Transverse colon (tissue), 4 donors: ENCODE measurements at regions not wholly inside any gene's neighbourhood (a gene's known extent, or its start where the extent isn't known, plus 50 kb on each side); places are given as distances from the start of the nearest gene placed in this dataset.

Source experiments
- POLR2A ChIP-seq: fragments of 450-650 bp; IDR thresholded peaks from one replicate; pipeline ENCODE4 v1.6.1; 2016; ENCODE audit warnings: antibody characterized with exemption, mild to moderate bottlenecking, moderate library complexity
- POLR2AphosphoS5 ChIP-seq, 3 donors: sonication (generic); formaldehyde crosslinking; IDR thresholded peaks; one replicate each; pipeline ENCODE4 v1.6.1; 2016; ENCODE audit warnings: antibody characterized with exemption in 3 of 3
- TF ChIP-seq, protein P1 (sequence below), 5 experiments: fragments of 200-600 bp in 3 of 5; fragments of 450-650 bp in 2 of 5; sonication (generic) in 3 of 5; IDR thresholded peaks; 1 replicate in 2 of 5; 2 replicates in 3 of 5; pipeline ENCODE4 v1.5.1; 2016 to 2017; ENCODE audit warnings: antibody characterized with exemption in 5 of 5, inconsistent platforms in 3 of 5, mild to moderate bottlenecking in 2 of 5, moderate library complexity in 1 of 5

- TF ChIP-seq, protein P1, sequence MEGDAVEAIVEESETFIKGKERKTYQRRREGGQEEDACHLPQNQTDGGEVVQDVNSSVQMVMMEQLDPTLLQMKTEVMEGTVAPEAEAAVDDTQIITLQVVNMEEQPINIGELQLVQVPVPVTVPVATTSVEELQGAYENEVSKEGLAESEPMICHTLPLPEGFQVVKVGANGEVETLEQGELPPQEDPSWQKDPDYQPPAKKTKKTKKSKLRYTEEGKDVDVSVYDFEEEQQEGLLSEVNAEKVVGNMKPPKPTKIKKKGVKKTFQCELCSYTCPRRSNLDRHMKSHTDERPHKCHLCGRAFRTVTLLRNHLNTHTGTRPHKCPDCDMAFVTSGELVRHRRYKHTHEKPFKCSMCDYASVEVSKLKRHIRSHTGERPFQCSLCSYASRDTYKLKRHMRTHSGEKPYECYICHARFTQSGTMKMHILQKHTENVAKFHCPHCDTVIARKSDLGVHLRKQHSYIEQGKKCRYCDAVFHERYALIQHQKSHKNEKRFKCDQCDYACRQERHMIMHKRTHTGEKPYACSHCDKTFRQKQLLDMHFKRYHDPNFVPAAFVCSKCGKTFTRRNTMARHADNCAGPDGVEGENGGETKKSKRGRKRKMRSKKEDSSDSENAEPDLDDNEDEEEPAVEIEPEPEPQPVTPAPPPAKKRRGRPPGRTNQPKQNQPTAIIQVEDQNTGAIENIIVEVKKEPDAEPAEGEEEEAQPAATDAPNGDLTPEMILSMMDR (IDR thresholded peaks at IDR 0.05): no peak
- TF ChIP-seq POLR2AphosphoS5 (IDR thresholded peaks at IDR 0.05) (no peak), POLR2A (no peak)
These were observed 145.4 kb upstream of the CPEB2 start for GRCh38 chr4:14856934-14857235.
